Lower leg skin (tissue), 4 donors: ENCODE measurements at regions not wholly inside any gene's neighbourhood (a gene's known extent, or its start where the extent isn't known, plus 50 kb on each side); places are given as distances from the start of the nearest gene placed in this dataset.

Experiments used
- DNase-seq, 2 donors: peaks; one replicate each; pipeline ENCODE4 v3.0.0-alpha.2; 2019; ENCODE audit warnings: low spot score in 2 of 2
- H3K4me3 ChIP-seq: fragments of 200-600 bp; sonication (generic); 2 replicates; pipeline ENCODE4 v1.5.1; 2017; ENCODE audit warnings: mild to moderate bottlenecking, low read depth; ENCODE audit not compliant: poor library complexity, severe bottlenecking
- POLR2A ChIP-seq, 2 donors: fragments of 450-650 bp; IDR thresholded peaks; one replicate each; pipeline ENCODE4 v1.6.1; 2016 to 2017; ENCODE audit warnings: antibody characterized with exemption in 2 of 2, mild to moderate bottlenecking in 1 of 2, moderate library complexity in 1 of 2
- WGBS, 2 donors: methylation state at CpG; one replicate each; pipeline ENCODE4 v1.1.5; 2018; 5-methylcytosine and 5-hydroxymethylcytosine counted together
- intact Hi-C: fragments of 100-400 bp; cut with DNase I; formaldehyde crosslinking; loops from one replicate; pipeline ENCODE4 v1.15.0; 2023; ENCODE audit warnings: low total_unique reads
- TF ChIP-seq, protein P1 (sequence below), 3 donors: fragments of 450-650 bp; IDR thresholded peaks; one replicate each; pipeline ENCODE4 v1.5.1; 2016; ENCODE audit warnings: antibody characterized with exemption in 3 of 3, mild to moderate bottlenecking in 3 of 3, moderate library complexity in 2 of 3

DNA sequence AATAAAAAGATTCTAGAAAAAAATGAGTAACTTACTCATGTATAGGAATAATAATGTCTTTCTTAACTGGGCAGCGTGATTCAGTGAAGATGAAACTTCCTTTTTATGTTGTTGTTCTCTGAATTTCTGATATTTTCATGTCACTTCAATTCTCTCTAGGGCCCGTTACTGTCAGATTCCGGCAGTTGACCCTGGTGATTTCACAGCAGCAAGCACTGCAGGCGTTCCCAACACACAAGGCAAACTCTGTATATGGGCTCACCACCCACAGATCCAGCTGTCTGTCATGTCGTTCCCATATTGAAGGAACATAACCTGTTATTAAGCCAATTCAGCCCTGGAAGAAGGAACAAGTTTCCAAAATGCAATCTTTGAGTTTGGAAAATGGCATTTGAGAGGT is 288.3 kb upstream of the GALNTL6 start:
- DNase-seq = no peak

DNA sequence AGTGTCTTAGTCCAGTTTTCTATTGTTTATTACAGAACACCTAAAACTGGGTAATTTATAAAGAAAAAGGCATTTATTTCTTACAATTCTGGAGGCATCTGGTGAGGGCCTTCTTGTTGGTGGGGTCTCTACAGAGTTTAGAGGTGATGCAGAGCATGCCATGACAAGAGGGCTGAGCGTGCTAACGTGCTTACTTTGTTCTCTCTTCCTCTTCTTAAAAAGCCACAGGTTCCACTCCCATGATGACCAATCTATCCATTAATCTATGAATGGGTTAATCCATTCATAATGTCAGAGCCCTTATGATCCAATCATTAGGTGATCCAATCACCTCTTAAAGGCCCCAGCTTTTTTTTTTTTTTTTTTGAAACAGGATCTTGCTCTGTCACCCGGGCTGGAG is 291.5 kb upstream of the GALNTL6 start:
- intact Hi-C loops = no loop called here
- DNase-seq = no peak
- no peak overlapping the region for H3K4me3 ChIP-seq
- TF ChIP-seq, protein P1, sequence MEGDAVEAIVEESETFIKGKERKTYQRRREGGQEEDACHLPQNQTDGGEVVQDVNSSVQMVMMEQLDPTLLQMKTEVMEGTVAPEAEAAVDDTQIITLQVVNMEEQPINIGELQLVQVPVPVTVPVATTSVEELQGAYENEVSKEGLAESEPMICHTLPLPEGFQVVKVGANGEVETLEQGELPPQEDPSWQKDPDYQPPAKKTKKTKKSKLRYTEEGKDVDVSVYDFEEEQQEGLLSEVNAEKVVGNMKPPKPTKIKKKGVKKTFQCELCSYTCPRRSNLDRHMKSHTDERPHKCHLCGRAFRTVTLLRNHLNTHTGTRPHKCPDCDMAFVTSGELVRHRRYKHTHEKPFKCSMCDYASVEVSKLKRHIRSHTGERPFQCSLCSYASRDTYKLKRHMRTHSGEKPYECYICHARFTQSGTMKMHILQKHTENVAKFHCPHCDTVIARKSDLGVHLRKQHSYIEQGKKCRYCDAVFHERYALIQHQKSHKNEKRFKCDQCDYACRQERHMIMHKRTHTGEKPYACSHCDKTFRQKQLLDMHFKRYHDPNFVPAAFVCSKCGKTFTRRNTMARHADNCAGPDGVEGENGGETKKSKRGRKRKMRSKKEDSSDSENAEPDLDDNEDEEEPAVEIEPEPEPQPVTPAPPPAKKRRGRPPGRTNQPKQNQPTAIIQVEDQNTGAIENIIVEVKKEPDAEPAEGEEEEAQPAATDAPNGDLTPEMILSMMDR (IDR thresholded peaks at IDR 0.05) = no peak
- no peak for TF ChIP-seq POLR2A (IDR thresholded peaks at IDR 0.05)
- 53 to 55% methylated on average over 3 of the region's 3 CpGs for WGBS, 2 donors

More for the DNA sequence above, 288.3 kb upstream of the GALNTL6 start:
- no peak overlapping the region for H3K4me3 ChIP-seq
- 68 to 75% methylated on average over 5 of the region's 5 CpGs for WGBS, 2 donors
- intact Hi-C loops = no loop called here
- TF ChIP-seq POLR2A (IDR thresholded peaks at IDR 0.05) = no peak
- TF ChIP-seq, protein P1 (IDR thresholded peaks at IDR 0.05) = no peak

DNA sequence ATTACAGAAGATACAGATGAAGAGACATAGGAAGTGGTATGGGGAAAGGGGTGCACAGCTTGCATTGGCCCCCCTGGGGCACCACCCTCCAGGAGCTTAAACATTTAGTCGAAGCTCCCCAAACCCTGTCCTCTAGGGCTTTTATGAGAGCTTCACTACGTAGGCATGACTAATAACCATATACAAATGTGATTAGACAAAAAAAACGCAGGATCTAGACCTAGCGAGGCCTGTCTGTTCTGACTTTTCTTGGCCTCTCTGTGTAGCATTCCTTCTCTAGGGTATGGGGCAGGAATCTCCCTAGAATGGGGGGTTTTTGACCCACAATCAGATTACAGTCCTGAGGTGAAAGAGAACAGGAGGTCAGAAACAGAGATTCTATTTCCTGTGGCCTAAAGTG is 293.7 kb upstream of the GALNTL6 start:
- TF ChIP-seq, protein P1 (IDR thresholded peaks at IDR 0.05) = no peak
- no peak for TF ChIP-seq POLR2A (IDR thresholded peaks at IDR 0.05)
- 84 to 92% methylated on average over 4 of the region's 4 CpGs for WGBS, 2 donors
- intact Hi-C loops = no loop called here
- no peak for DNase-seq
- no peak overlapping the region for H3K4me3 ChIP-seq

DNA sequence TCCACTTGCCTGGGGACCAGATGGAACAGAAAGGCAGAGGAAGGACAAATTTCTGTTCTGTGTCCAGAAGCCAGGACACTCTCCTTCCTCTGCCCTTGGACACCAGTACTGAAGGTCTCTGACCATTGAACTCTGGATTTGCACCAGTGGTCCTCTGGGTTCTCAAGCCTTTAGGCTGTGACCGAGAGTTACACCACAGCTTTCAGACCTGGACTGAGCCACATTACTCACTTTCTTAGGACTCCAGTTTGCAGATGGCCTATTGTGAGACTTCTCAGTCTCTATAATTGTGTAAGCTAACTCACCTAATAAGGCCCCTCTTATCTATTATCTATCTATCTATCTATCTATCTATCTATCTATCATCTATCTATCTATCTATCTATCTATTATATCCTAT is 295.3 kb upstream of the GALNTL6 start:
- 87 to 91% methylated on average over 1 of the region's 1 CpG for WGBS, 2 donors
- DNase-seq = no peak
- intact Hi-C loops = no loop called here
- no peak overlapping the region for H3K4me3 ChIP-seq
- no peak for TF ChIP-seq POLR2A (IDR thresholded peaks at IDR 0.05)
- TF ChIP-seq, protein P1 (IDR thresholded peaks at IDR 0.05) = no peak

DNA sequence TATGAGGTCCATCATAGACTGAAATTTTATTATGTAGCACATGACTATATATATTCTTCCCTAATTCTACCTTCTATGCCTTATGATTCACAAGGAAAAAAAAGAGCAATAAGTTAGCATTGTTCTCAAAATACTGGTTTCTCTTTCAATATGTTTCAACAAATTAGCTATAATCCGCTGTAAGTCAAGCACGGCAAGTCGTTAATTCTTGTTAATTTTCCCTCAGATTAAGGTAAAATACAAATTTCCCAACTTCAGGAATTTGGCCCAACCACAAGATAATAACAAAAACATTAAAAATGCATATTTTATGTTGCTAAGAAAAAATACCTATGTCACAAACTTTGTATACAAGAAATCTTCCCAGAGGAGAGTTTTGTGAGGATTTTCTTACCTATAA is 296.5 kb upstream of the GALNTL6 start:
- no peak overlapping the region for H3K4me3 ChIP-seq
- WGBS, 2 donors = 56 to 57% methylated on average over 3 of the region's 3 CpGs
- TF ChIP-seq, protein P1 (IDR thresholded peaks at IDR 0.05) = no peak
- no peak for TF ChIP-seq POLR2A (IDR thresholded peaks at IDR 0.05)
- no peak for DNase-seq
- intact Hi-C loops = no loop called here

DNA sequence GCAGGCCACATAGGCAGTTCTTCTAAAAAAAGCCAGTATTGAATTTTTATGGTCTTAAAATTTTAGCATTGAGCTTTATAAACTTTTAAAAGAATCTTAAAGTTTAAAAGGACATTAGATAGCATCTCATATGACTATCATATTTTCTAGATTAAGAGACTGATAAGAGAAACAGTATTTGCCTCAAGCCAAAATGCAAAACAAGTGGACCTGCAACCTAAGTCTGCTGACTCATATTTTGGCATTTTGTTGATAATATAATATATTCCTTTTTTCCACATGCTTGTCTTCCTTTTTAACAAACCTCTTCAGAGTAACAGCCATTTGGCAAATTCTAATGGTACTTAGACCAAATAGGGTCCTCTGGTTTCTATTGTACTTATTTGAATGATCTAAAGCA is 328.5 kb upstream of the GALNTL6 start:
- H3K4me3 ChIP-seq = no peak overlapping the region
- no peak for DNase-seq
- intact Hi-C loops = no loop called here
- TF ChIP-seq, protein P1 (IDR thresholded peaks at IDR 0.05) = no peak
- no peak for TF ChIP-seq POLR2A (IDR thresholded peaks at IDR 0.05)
